ENCODE measurements at regions not wholly inside any gene's neighbourhood (a gene's known extent, or its start where the extent isn't known, plus 50 kb on each side); places are given as distances from the start of the nearest gene placed in this dataset.

DNA sequence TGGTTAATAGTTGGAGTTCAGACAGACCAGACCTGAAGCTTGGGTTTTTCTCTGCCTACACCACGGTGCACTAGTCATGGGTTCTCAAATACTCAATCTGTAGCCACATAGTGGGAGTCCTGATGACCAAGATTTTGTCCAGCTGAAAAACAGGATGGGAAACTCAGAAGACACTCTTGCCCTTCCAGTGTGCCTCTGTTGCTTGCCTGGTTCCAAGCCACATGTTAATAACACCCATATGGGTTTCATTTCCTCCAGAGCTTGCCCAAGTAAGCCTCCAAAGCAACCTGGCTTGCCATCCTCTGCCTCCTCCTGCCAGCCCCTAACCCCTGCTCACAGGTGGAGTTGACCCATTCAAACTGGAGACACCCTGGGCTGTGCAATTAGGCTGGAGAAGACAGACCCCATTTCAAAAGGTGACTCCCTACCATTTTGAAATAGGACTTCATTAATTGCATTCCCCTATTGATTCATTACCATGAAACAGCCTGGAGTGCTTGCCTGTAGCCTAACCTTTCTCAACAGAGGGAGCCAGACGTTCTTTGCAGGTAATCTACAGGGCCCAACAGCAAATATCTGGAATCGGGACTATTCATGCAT is 108.0 kb upstream of the HABP2 start:
- TF ChIP-seq RAD21 (conservative IDR thresholded peaks at IDR 0.05) (no peak), POLR2AphosphoS5 (IDR thresholded peaks at IDR 0.05) (no peak), CTCF (IDR thresholded peaks at IDR 0.05; ENCODE audit: poor library complexity, severe bottlenecking) (no peak), TAF1 (IDR thresholded peaks at IDR 0.05; ENCODE audit: low read depth) (no peak), EP300 (conservative IDR thresholded peaks at IDR 0.05; ENCODE audit: poor library complexity, severe bottlenecking) (no peak), REST (IDR thresholded peaks at IDR 0.05; ENCODE audit: borderline replicate concordance) (no peak), EZH2 (IDR thresholded peaks at IDR 0.05; ENCODE audit: borderline replicate concordance, insufficient read depth, low read length, poor library complexity, severe bottlenecking) (no peak)
